NCI-H128 (cell line): ENCODE measurements at regions not wholly inside any gene's neighbourhood (a gene's known extent, or its start where the extent isn't known, plus 50 kb on each side); places are given as distances from the start of the nearest gene placed in this dataset.

ENCODE experiments used
- DNase-seq: peaks from one replicate; lab custom pipeline; 2025; ENCODE audit not compliant: unreplicated experiment; lab: John Stamatoyannopoulos, UW

GRCh38 chr22:49607821-49608220 lies 219.9 kb downstream of the BRD1 start:
- DNase-seq, result no peak

GRCh38 chr22:49606562-49607290 lies 220.9 kb downstream of the BRD1 start:
- no peak for DNase-seq

GRCh38 chr22:49604732-49605302 lies 222.9 kb downstream of the BRD1 start:
- no peak for DNase-seq

- DNase-seq, result no peak
These were observed 224.7 kb downstream of the BRD1 start for GRCh38 chr22:49603016-49603415.

- no peak for DNase-seq
These were observed 225.2 kb downstream of the BRD1 start for GRCh38 chr22:49602481-49602880.

GRCh38 chr22:49601614-49602321 lies 225.9 kb downstream of the BRD1 start:
- DNase-seq, result no peak

GRCh38 chr22:49600891-49601431 lies 226.7 kb downstream of the BRD1 start:
- DNase-seq, result no peak

- DNase-seq, result no peak
These were observed 227.2 kb downstream of the BRD1 start for GRCh38 chr22:49600468-49600867.

- DNase-seq, result no peak
These were observed 227.8 kb downstream of the BRD1 start for GRCh38 chr22:49599691-49600455.

- DNase-seq, result no peak
These were observed 228.6 kb downstream of the BRD1 start for GRCh38 chr22:49599039-49599438.

- no peak for DNase-seq
These were observed 229.3 kb downstream of the BRD1 start for GRCh38 chr22:49598338-49598737.

- DNase-seq, result no peak
These were observed 230.1 kb downstream of the BRD1 start for GRCh38 chr22:49597428-49598039.

GRCh38 chr22:49595465-49596078 lies 232.1 kb downstream of the BRD1 start:
- DNase-seq, result no peak

- no peak for DNase-seq
These were observed 233.6 kb downstream of the BRD1 start for GRCh38 chr22:49594078-49594477.

GRCh38 chr22:49593509-49593908 lies 234.2 kb downstream of the BRD1 start:
- DNase-seq, result no peak

GRCh38 chr22:49592780-49593501 lies 234.7 kb downstream of the BRD1 start:
- no peak for DNase-seq

- no peak for DNase-seq
These were observed 236.7 kb downstream of the BRD1 start for GRCh38 chr22:49590851-49591445.

- DNase-seq, result no peak
These were observed 237.3 kb downstream of the BRD1 start for GRCh38 chr22:49590381-49590780.

- DNase-seq, result no peak
These were observed 237.9 kb downstream of the BRD1 start for GRCh38 chr22:49589811-49590210.
